Fibroblast of lung (primary cell): ENCODE measurements at regions not wholly inside any gene's neighbourhood (a gene's known extent, or its start where the extent isn't known, plus 50 kb on each side); places are given as distances from the start of the nearest gene placed in this dataset.

Experiments used
- DNase-seq, 2 donors: peaks; one replicate each; pipeline versions ENCODE4 v3.0.0 to v3.0.0-alpha.2; 2010; ENCODE audit warnings: low read depth in 2 of 2
- H2AFZ ChIP-seq: 2 replicates; pipeline ENCODE4 v1.5.1; 2012; ENCODE audit warnings: low read length, control low read depth, inconsistent platforms
- H3K27ac ChIP-seq: 2 replicates; pipeline ENCODE4 v1.5.1; 2011; ENCODE audit warnings: low read length, control low read depth; ENCODE audit not compliant: insufficient read depth
- H3K27me3 ChIP-seq: 2 replicates; pipeline ENCODE4 v1.5.1; 2011; ENCODE audit warnings: mild to moderate bottlenecking, low read length; ENCODE audit not compliant: control insufficient read depth, insufficient read depth
- H3K36me3 ChIP-seq: 2 replicates; pipeline ENCODE4 v1.5.1; 2011; ENCODE audit warnings: low read length; ENCODE audit not compliant: control insufficient read depth, insufficient read depth
- H3K4me1 ChIP-seq: 2 replicates; pipeline ENCODE4 v1.5.1; 2011; ENCODE audit warnings: low read length; ENCODE audit not compliant: control insufficient read depth, insufficient read depth; ENCODE audit errors: extremely low read depth
- H3K4me2 ChIP-seq: 2 replicates; pipeline ENCODE4 v1.5.1; 2011; ENCODE audit warnings: low read length, control low read depth; ENCODE audit not compliant: insufficient read depth; ENCODE audit errors: extremely low read depth
- H3K4me3 ChIP-seq, 4 experiments: fragments of 200-600 bp in 1 of 4; sonication (generic) in 1 of 4; replicated peaks in 1 of 4; 2 replicates each; pipeline ENCODE4 v1.5.1; 2011 to 2016; ENCODE audit warnings: low read length in 4 of 4, low read depth in 3 of 4, mild to moderate bottlenecking in 3 of 4, control low read depth in 2 of 4, inconsistent platforms in 1 of 4, mixed read lengths in 1 of 4; ENCODE audit not compliant: insufficient read depth in 1 of 4; ENCODE audit errors: control extremely low read depth in 1 of 4
- H3K79me2 ChIP-seq: 2 replicates; pipeline ENCODE4 v1.5.1; 2012; ENCODE audit warnings: mild to moderate bottlenecking, low read length, inconsistent platforms; ENCODE audit not compliant: control insufficient read depth, insufficient read depth
- H3K9ac ChIP-seq: 2 replicates; pipeline ENCODE4 v1.5.1; 2011; ENCODE audit warnings: mild to moderate bottlenecking, low read length, control low read depth; ENCODE audit not compliant: insufficient read depth
- H3K9me3 ChIP-seq: 2 replicates; pipeline ENCODE4 v1.5.1; 2012; ENCODE audit warnings: low read depth, low read length; ENCODE audit not compliant: control insufficient read depth, insufficient read depth
- H4K20me1 ChIP-seq: 2 replicates; pipeline ENCODE4 v1.5.1; 2011; ENCODE audit warnings: low read length; ENCODE audit not compliant: control insufficient read depth, insufficient read depth; ENCODE audit errors: extremely low read depth
- EZH2 ChIP-seq: IDR thresholded peaks from 2 replicates; pipeline ENCODE4 v1.5.1; 2012; ENCODE audit warnings: low read length, control low read depth, mild to moderate bottlenecking; ENCODE audit errors: missing control alignments
- TF ChIP-seq, protein P1 (sequence below), 2 donors: IDR thresholded peaks in 1 of 2; conservative IDR thresholded peaks in 1 of 2; 1 replicate in 1 of 2; 2 replicates in 1 of 2; pipeline ENCODE4 v1.5.1; 2011 to 2012; ENCODE audit warnings: low read length in 2 of 2, control low read depth in 1 of 2, inconsistent platforms in 1 of 2, low read depth in 1 of 2, mild to moderate bottlenecking in 1 of 2

DNA sequence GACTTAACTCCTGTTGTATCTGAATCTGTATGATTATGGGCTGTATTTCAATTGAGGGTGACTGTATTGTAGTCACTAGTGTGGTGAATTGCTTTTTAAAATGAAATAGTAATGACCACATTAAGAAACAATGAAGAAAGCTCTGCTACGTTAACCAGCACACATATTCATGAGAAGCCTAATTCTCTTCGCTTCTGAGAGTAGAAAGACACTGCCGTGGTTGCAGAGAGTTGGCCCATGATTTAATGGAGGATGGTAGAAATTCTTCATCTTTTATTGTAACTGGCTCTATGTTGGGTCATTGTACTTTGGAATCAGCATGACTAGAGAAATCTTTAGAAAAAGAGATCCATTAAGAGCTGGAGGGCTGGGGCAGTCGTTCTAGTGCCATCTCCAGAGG, 451.5 kb downstream of the PCDH17 start:
- Histone ChIP-seq H3K79me2 (no peaks in the 10 kb centered on the region), H2AFZ (no peak overlapping the region), H3K4me2 (no peak overlapping the region), H3K9ac (no peak overlapping the region), H3K27me3 (no peaks in the 10 kb centered on the region), H3K36me3 (no peaks in the 10 kb centered on the region), H3K27ac (no peak overlapping the region), H3K9me3 (no peaks in the 10 kb centered on the region), H3K4me3 (no peak overlapping the region), H4K20me1 (no peaks in the 10 kb centered on the region), H3K4me1 (no peaks in the 10 kb centered on the region)
- TF ChIP-seq EZH2: no peak
- TF ChIP-seq, protein P1, sequence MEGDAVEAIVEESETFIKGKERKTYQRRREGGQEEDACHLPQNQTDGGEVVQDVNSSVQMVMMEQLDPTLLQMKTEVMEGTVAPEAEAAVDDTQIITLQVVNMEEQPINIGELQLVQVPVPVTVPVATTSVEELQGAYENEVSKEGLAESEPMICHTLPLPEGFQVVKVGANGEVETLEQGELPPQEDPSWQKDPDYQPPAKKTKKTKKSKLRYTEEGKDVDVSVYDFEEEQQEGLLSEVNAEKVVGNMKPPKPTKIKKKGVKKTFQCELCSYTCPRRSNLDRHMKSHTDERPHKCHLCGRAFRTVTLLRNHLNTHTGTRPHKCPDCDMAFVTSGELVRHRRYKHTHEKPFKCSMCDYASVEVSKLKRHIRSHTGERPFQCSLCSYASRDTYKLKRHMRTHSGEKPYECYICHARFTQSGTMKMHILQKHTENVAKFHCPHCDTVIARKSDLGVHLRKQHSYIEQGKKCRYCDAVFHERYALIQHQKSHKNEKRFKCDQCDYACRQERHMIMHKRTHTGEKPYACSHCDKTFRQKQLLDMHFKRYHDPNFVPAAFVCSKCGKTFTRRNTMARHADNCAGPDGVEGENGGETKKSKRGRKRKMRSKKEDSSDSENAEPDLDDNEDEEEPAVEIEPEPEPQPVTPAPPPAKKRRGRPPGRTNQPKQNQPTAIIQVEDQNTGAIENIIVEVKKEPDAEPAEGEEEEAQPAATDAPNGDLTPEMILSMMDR (conservative IDR thresholded peaks at IDR 0.05 in 1 of 2, IDR thresholded peaks at IDR 0.05 in 1 of 2; ENCODE audit: low read depth in 1 of 2, low read length in 2 of 2): no peak
- no peak for DNase-seq

DNA sequence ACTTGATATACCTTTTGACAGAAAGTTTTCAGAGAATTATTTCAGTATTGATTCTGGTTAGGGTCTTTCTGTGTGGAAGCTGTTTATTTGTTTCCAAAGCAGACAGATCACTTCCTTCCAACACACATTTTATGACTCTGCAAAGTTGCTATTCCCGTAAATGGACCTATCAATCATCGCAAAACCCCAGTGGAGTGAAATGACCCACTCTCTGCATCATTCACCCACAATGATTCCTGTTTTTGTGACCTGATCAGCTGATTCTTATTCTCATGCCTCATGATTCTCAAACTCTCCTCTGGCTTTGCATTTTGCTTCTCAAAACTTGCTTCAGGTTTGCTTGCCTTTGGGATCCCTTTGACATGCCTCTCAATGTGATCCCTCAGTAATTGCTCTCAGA, 453.7 kb downstream of the PCDH17 start:
- H3K4me3 ChIP-seq: no peak overlapping the region
- H3K36me3 ChIP-seq: no peaks in the 10 kb centered on the region
- no peaks in the 10 kb centered on the region for H4K20me1 ChIP-seq
- H3K4me2 ChIP-seq: no peak overlapping the region
- H3K27ac ChIP-seq: no peak overlapping the region
- H3K27me3 ChIP-seq: no peaks in the 10 kb centered on the region
- H3K9ac ChIP-seq: no peak overlapping the region
- no peaks in the 10 kb centered on the region for H3K4me1 ChIP-seq
- TF ChIP-seq, protein P1 (conservative IDR thresholded peaks at IDR 0.05 in 1 of 2, IDR thresholded peaks at IDR 0.05 in 1 of 2; ENCODE audit: low read depth in 1 of 2, low read length in 2 of 2): no peak
- no peak for TF ChIP-seq EZH2
- H3K9me3 ChIP-seq: no peaks in the 10 kb centered on the region
- DNase-seq: no peak
- H2AFZ ChIP-seq: no peak overlapping the region
- H3K79me2 ChIP-seq: no peaks in the 10 kb centered on the region

DNA sequence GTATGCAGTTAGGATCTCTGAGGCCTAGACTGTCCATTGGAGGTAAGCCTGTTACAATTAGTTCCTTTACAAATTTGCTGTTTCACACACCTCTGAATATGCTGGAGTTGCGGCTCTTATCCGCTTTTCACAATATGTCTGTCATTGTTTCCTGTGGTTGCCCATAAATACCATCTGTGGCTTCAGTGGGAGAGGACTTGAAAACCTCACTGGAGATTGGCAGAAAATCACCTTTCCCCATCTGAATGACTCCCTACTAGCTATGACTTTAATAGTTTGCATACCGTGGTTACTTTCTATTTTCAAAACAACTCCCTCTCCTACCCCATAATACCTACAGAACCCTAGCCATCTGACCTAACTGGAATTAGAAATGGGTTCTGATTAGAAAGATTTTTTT, 454.3 kb downstream of the PCDH17 start:
- Histone ChIP-seq H3K4me1 (no peaks in the 10 kb centered on the region), H3K79me2 (no peaks in the 10 kb centered on the region), H4K20me1 (no peaks in the 10 kb centered on the region), H3K9ac (no peak overlapping the region), H3K4me2 (no peak overlapping the region), H3K9me3 (no peaks in the 10 kb centered on the region), H3K27ac (no peak overlapping the region), H3K36me3 (no peaks in the 10 kb centered on the region), H3K27me3 (no peaks in the 10 kb centered on the region), H2AFZ (no peak overlapping the region), H3K4me3 (no peak overlapping the region)
- TF ChIP-seq EZH2: no peak
- TF ChIP-seq, protein P1 (conservative IDR thresholded peaks at IDR 0.05 in 1 of 2, IDR thresholded peaks at IDR 0.05 in 1 of 2; ENCODE audit: low read depth in 1 of 2, low read length in 2 of 2): no peak
- peak in 1 of 2 donors; percentile 81 for DNase-seq
